ENCODE measurements at regions not wholly inside any gene's neighbourhood (a gene's known extent, or its start where the extent isn't known, plus 50 kb on each side); places are given as distances from the start of the nearest gene placed in this dataset.

DNA sequence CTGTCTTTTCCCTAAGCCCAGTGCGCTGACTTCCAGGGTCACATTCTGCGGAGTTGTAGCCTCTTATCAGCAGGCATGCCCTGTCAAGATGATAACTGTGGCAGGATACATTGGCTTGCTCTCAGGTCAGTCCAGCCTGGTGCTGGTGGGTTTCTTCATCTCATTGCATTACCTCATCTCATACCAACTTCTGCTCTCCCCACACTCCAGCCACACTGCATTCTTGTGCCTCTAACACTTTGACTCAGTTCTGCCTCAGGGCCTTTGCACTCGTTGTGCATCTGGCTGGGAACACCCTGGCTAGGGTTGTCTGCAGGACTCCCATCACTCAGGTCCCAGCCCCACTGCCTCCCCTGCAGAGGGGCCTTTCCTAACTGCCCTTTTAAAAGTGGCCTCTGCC, 110.3 kb upstream of the BACH2 start:
- Histone ChIP-seq H3F3A (ENCODE audit: insufficient read depth, low read length) (0 out of 2 replicates have a peak, but pooled peaks cover 2% of the 10 kb centered on the region), H3K4me1 (ENCODE audit: insufficient read depth, low read length, severe bottlenecking) (peaks cover 28% of the 10 kb centered on the region), H3K27ac (ENCODE audit: low read depth, low read length, poor library complexity, severe bottlenecking) (no peak overlapping the region), H3K9me3 (ENCODE audit: low read length) (peaks cover 8% of the 10 kb centered on the region; the same call in 1 of the 2 replicates), H4K20me1 (ENCODE audit: insufficient read depth, low read length) (no peaks in the 10 kb centered on the region), H3K79me2 (ENCODE audit: insufficient read depth, low read length) (no peaks in the 10 kb centered on the region), H3K4me3 (ENCODE audit: low read depth, low read length, poor library complexity, severe bottlenecking) (no peak overlapping the region), H3K9ac (ENCODE audit: low read length) (no peak overlapping the region), H3K9me2 (ENCODE audit: low read depth, low read length) (no peaks in the 10 kb centered on the region), H3K36me3 (ENCODE audit: insufficient read depth, low read length) (no peaks in the 10 kb centered on the region), H2AFZ (ENCODE audit: low read length) (no peak overlapping the region), H3K4me2 (ENCODE audit: low read length) (no peak overlapping the region), H3K27me3 (ENCODE audit: insufficient read depth, low read length) (no peaks in the 10 kb centered on the region)
- TF ChIP-seq, protein P1, sequence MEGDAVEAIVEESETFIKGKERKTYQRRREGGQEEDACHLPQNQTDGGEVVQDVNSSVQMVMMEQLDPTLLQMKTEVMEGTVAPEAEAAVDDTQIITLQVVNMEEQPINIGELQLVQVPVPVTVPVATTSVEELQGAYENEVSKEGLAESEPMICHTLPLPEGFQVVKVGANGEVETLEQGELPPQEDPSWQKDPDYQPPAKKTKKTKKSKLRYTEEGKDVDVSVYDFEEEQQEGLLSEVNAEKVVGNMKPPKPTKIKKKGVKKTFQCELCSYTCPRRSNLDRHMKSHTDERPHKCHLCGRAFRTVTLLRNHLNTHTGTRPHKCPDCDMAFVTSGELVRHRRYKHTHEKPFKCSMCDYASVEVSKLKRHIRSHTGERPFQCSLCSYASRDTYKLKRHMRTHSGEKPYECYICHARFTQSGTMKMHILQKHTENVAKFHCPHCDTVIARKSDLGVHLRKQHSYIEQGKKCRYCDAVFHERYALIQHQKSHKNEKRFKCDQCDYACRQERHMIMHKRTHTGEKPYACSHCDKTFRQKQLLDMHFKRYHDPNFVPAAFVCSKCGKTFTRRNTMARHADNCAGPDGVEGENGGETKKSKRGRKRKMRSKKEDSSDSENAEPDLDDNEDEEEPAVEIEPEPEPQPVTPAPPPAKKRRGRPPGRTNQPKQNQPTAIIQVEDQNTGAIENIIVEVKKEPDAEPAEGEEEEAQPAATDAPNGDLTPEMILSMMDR (IDR thresholded peaks at IDR 0.05; ENCODE audit: low read length) = no peak
- no peak for TF ChIP-seq EZH2 (IDR thresholded peaks at IDR 0.05; ENCODE audit: borderline replicate concordance, low read length)

GRCh38 chr6:90406142-90406794, 109.6 kb upstream of the BACH2 start:
- Histone ChIP-seq H3K36me3 (ENCODE audit: insufficient read depth, low read length) (no peaks in the 10 kb centered on the region), H3K9me2 (ENCODE audit: low read depth, low read length) (no peaks in the 10 kb centered on the region), H3K27ac (ENCODE audit: low read depth, low read length, poor library complexity, severe bottlenecking) (no peak overlapping the region), H3K4me2 (ENCODE audit: low read length) (no peak overlapping the region), H3K27me3 (ENCODE audit: insufficient read depth, low read length) (no peaks in the 10 kb centered on the region), H3K4me3 (ENCODE audit: low read depth, low read length, poor library complexity, severe bottlenecking) (no peak overlapping the region), H3F3A (ENCODE audit: insufficient read depth, low read length) (0 out of 2 replicates have a peak, but pooled peaks cover 2% of the 10 kb centered on the region), H2AFZ (ENCODE audit: low read length) (no peak overlapping the region), H3K79me2 (ENCODE audit: insufficient read depth, low read length) (no peaks in the 10 kb centered on the region), H4K20me1 (ENCODE audit: insufficient read depth, low read length) (no peaks in the 10 kb centered on the region), H3K9me3 (ENCODE audit: low read length) (peaks cover 8% of the 10 kb centered on the region; the same call in 1 of the 2 replicates), H3K4me1 (ENCODE audit: insufficient read depth, low read length, severe bottlenecking) (peaks cover 26% of the 10 kb centered on the region), H3K9ac (ENCODE audit: low read length) (no peak overlapping the region)
- TF ChIP-seq EZH2 (IDR thresholded peaks at IDR 0.05; ENCODE audit: borderline replicate concordance, low read length) = no peak
- TF ChIP-seq, protein P1 (IDR thresholded peaks at IDR 0.05; ENCODE audit: low read length) = no peak

GRCh38 chr6:90403489-90404381, 107.1 kb upstream of the BACH2 start:
- Histone ChIP-seq H3K79me2 (ENCODE audit: insufficient read depth, low read length) (no peaks in the 10 kb centered on the region), H3K9me3 (ENCODE audit: low read length) (peaks cover 8% of the 10 kb centered on the region; the same call in 1 of the 2 replicates), H3K4me3 (ENCODE audit: low read depth, low read length, poor library complexity, severe bottlenecking) (no peak overlapping the region), H3F3A (ENCODE audit: insufficient read depth, low read length) (no peaks in the 10 kb centered on the region), H2AFZ (ENCODE audit: low read length) (no peak overlapping the region), H3K9me2 (ENCODE audit: low read depth, low read length) (no peaks in the 10 kb centered on the region), H3K4me1 (ENCODE audit: insufficient read depth, low read length, severe bottlenecking) (peaks cover 33% of the 10 kb centered on the region), H3K36me3 (ENCODE audit: insufficient read depth, low read length) (no peaks in the 10 kb centered on the region), H3K4me2 (ENCODE audit: low read length) (no peak overlapping the region), H3K9ac (ENCODE audit: low read length) (no peak overlapping the region), H3K27me3 (ENCODE audit: insufficient read depth, low read length) (no peaks in the 10 kb centered on the region), H4K20me1 (ENCODE audit: insufficient read depth, low read length) (no peaks in the 10 kb centered on the region), H3K27ac (ENCODE audit: low read depth, low read length, poor library complexity, severe bottlenecking) (peak overlapping the region; percentile 13)
- no peak for TF ChIP-seq EZH2 (IDR thresholded peaks at IDR 0.05; ENCODE audit: borderline replicate concordance, low read length)
